ENCODE measurements at regions not wholly inside any gene's neighbourhood (a gene's known extent, or its start where the extent isn't known, plus 50 kb on each side); places are given as distances from the start of the nearest gene placed in this dataset.

- H3K4me3 ChIP-seq: no peak overlapping the region
- no peak overlapping the region for H3K27ac ChIP-seq
- no peak for TF ChIP-seq CTCF (IDR thresholded peaks at IDR 0.05)
- no peak for DNase-seq (ENCODE audit: low spot score)
Measured at GRCh38 chr4:24070117-24070516, 180.3 kb upstream of the PPARGC1A start.

- no peak for TF ChIP-seq CTCF (IDR thresholded peaks at IDR 0.05)
- no peak overlapping the region for H3K27ac ChIP-seq
- no peak for DNase-seq (ENCODE audit: low spot score)
Measured at GRCh38 chr4:24067367-24068193, 177.7 kb upstream of the PPARGC1A start.

GRCh38 chr4:24065974-24066373 is 176.1 kb upstream of the PPARGC1A start:
- Histone ChIP-seq H3K27ac (no peak overlapping the region), H3K4me3 (no peak overlapping the region)
- no peak for TF ChIP-seq CTCF (IDR thresholded peaks at IDR 0.05)
- no peak for DNase-seq (ENCODE audit: low spot score)

More at GRCh38 chr4:24067367-24068193, 177.7 kb upstream of the PPARGC1A start:
- H3K4me3 ChIP-seq: no peak overlapping the region

- no peak for DNase-seq (ENCODE audit: low spot score)
- no peak overlapping the region for H3K27ac ChIP-seq
- TF ChIP-seq CTCF (IDR thresholded peaks at IDR 0.05): no peak
- no peak overlapping the region for H3K4me3 ChIP-seq
Measured at GRCh38 chr4:24063731-24064130, 173.9 kb upstream of the PPARGC1A start.

- no peak overlapping the region for H3K27ac ChIP-seq
- TF ChIP-seq CTCF (IDR thresholded peaks at IDR 0.05): no peak
- H3K4me3 ChIP-seq: no peak overlapping the region
- DNase-seq (ENCODE audit: low spot score): no peak
Measured at GRCh38 chr4:24060932-24061331, 171.1 kb upstream of the PPARGC1A start.

GRCh38 chr4:24059839-24060238 is 170.0 kb upstream of the PPARGC1A start:
- Histone ChIP-seq H3K27ac (no peak overlapping the region), H3K4me3 (no peak overlapping the region)
- no peak for DNase-seq (ENCODE audit: low spot score)
- no peak for TF ChIP-seq CTCF (IDR thresholded peaks at IDR 0.05)

GRCh38 chr4:24057915-24058559 is 168.2 kb upstream of the PPARGC1A start:
- no peak overlapping the region for H3K4me3 ChIP-seq
- no peak for DNase-seq (ENCODE audit: low spot score)
- no peak for TF ChIP-seq CTCF (IDR thresholded peaks at IDR 0.05)
- H3K27ac ChIP-seq: no peak overlapping the region
